ENCODE measurements at regions not wholly inside any gene's neighbourhood (a gene's known extent, or its start where the extent isn't known, plus 50 kb on each side); places are given as distances from the start of the nearest gene placed in this dataset.
A peak's percentile ranks its signal among the peaks of the same experiment; 100 is the strongest.

DNA sequence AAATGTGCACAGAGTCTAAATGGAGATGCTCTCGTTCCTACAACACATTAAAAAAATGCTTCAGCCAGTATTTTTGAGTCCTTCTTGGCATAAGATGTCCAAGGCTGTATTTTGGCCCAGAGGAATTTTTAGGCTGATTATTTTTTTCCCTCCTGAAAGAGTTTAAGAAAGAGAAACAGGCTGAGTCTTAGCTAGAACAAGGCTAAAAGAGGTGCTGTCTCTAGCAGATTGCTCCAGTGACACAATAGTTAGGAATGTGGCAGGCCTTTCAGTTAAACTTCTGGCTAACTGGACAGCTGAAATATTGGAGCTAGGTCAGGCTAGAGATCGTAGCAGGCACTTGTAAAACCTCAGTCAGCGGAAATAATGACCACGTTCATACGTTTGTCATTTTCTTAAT, 271.4 kb upstream of the RARB start:
- no peak overlapping the region for H3K4me3 ChIP-seq (ENCODE audit: low read depth, low read length)
- CTCF ChIA-PET, result interaction anchor here (1.0 to 1.2 kb wide), 2 partner anchors 298 to 438 kb away, joined by 3 read pairs; no protein-coding TSS in a partner anchor
- peak; percentile 34 for DNase-seq (ENCODE audit: low read depth, low spot score)
- TF ChIP-seq CTCF (IDR thresholded peaks at IDR 0.05; ENCODE audit: insufficient read depth, low read length, missing control alignments), result no peak
- POLR2A ChIA-PET, result interaction anchor here (0.6 kb wide), 1 partner anchor 23 kb away, joined by 4 read pairs; no protein-coding TSS in a partner anchor

- H3K4me3 ChIP-seq (ENCODE audit: low read depth, low read length), result no peak overlapping the region
- ChIA-PET CTCF (no interaction called here), POLR2A (no interaction called here)
- TF ChIP-seq CTCF (IDR thresholded peaks at IDR 0.05; ENCODE audit: insufficient read depth, low read length, missing control alignments), result no peak
- DNase-seq (ENCODE audit: low read depth, low spot score), result no peak
Measured at GRCh38 chr3:25165306-25165705, 262.8 kb upstream of the RARB start.

- H3K4me3 ChIP-seq (ENCODE audit: low read depth, low read length), result no peak overlapping the region
- no peak for TF ChIP-seq CTCF (IDR thresholded peaks at IDR 0.05; ENCODE audit: insufficient read depth, low read length, missing control alignments)
- ChIA-PET POLR2A (no interaction called here), CTCF (no interaction called here)
- DNase-seq (ENCODE audit: low read depth, low spot score), result no peak
Measured at GRCh38 chr3:25166016-25166415, 262.0 kb upstream of the RARB start.

DNA sequence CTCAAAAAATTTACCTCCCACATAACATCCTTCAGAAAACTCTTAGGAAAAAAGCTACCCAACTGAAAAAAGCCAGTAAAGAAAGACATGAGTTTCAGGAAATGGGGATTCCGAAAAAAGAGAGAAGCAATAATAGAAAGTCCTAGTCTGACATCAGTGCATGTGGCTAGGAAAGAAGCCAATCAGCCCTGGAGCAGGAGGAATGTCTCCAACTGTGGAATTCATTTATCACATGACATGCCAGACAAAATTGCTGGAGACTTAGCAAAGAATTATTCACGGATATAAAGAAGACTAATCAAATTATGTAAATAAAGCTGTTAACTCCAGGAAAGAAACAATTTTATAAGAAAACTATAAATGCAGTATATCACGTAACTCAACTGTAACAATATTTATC, 258.9 kb upstream of the RARB start:
- no peak for DNase-seq (ENCODE audit: low read depth, low spot score)
- no peak for TF ChIP-seq CTCF (IDR thresholded peaks at IDR 0.05; ENCODE audit: insufficient read depth, low read length, missing control alignments)
- ChIA-PET POLR2A (no interaction called here), CTCF (no interaction called here)
- no peak overlapping the region for H3K4me3 ChIP-seq (ENCODE audit: low read depth, low read length)

GRCh38 chr3:25170021-25170420, 258.0 kb upstream of the RARB start:
- no peak for DNase-seq (ENCODE audit: low read depth, low spot score)
- no peak for TF ChIP-seq CTCF (IDR thresholded peaks at IDR 0.05; ENCODE audit: insufficient read depth, low read length, missing control alignments)
- POLR2A ChIA-PET, result no interaction called here
- CTCF ChIA-PET, result no interaction called here
- no peak overlapping the region for H3K4me3 ChIP-seq (ENCODE audit: low read depth, low read length)

DNA sequence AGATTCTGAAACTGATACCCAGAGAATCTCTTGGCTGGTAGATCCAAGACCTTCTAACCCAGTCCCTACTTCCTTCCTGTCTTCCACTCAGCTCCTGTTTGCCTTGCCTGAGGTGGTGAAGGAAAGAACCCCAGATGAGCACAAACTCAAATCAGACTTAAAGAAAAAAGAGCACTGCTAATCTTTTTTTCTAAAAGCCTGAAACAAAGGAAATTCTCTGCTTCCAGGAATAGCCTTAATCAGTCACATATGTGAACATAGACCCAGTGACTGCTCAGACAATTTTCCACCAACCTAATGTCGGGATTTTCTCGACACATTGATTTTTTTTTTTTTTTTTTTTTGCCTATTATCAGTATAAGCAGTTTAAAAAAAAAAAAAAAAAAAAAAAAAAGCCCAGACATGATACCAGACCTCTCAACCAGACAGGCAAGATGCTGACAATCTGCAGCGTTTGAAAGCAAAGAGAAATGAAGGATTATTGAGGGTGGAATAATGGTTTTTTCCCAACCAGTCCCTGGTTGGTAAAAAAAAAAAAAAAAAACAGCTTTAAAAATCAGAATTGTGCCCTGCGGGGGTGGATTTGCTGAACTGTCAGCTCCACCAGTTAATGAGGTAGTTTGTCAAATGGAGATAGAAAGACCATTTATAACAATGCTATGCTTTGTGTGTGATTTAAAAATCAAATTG, 256.8 kb upstream of the RARB start:
- no peak for DNase-seq (ENCODE audit: low read depth, low spot score)
- ChIA-PET POLR2A (no interaction called here), CTCF (no interaction called here)
- no peak overlapping the region for H3K4me3 ChIP-seq (ENCODE audit: low read depth, low read length)
- no peak for TF ChIP-seq CTCF (IDR thresholded peaks at IDR 0.05; ENCODE audit: insufficient read depth, low read length, missing control alignments)

All from AG04449 (cell line).